Tibial artery (tissue), 4 donors: ENCODE measurements at regions not wholly inside any gene's neighbourhood (a gene's known extent, or its start where the extent isn't known, plus 50 kb on each side); places are given as distances from the start of the nearest gene placed in this dataset.

Experiments used
- DNase-seq, 2 donors: peaks; one replicate each; pipeline ENCODE4 v3.0.0-alpha.2; 2019
- H3K27ac ChIP-seq, 2 donors: fragments of 200-600 bp; sonication (generic) in 1 of 2; 1 replicate in 1 of 2; 2 replicates in 1 of 2; pipeline ENCODE4 v1.5.1; 2018 to 2019; ENCODE audit warnings: mild to moderate bottlenecking in 1 of 2
- H3K27me3 ChIP-seq, 2 donors: fragments of 200-600 bp; sonication (generic) in 1 of 2; one replicate each; pipeline versions ENCODE4 v1.5.1 to v1.6.0; 2016 to 2019
- H3K36me3 ChIP-seq, 3 donors: fragments of 200-600 bp; sonication (generic) in 2 of 3; one replicate each; pipeline ENCODE4 v1.5.1; 2016 to 2019; ENCODE audit warnings: mild to moderate bottlenecking in 2 of 3
- H3K4me1 ChIP-seq, 4 donors: fragments of 200-600 bp; sonication (generic) in 2 of 4; 1 replicate in 3 of 4; 2 replicates in 1 of 4; pipeline ENCODE4 v1.5.1; 2016 to 2019
- H3K4me3 ChIP-seq, 2 donors: fragments of 200-600 bp; sonication (generic) in 1 of 2; 1 replicate in 1 of 2; 2 replicates in 1 of 2; pipeline ENCODE4 v1.5.1; 2018 to 2019; ENCODE audit warnings: mild to moderate bottlenecking in 2 of 2
- H3K9me3 ChIP-seq, 3 donors: fragments of 200-600 bp; sonication (generic) in 1 of 3; one replicate each; pipeline ENCODE4 v1.5.1; 2016 to 2019
- intact Hi-C: fragments of 100-400 bp; cut with DNase I; formaldehyde crosslinking; loops from one replicate; pipeline ENCODE4 v1.15.0; 2023; ENCODE audit warnings: low total_unique reads
- TF ChIP-seq, protein P1 (sequence below), 2 experiments: fragments of 200-600 bp in 1 of 2; fragments of 450-650 bp in 1 of 2; IDR thresholded peaks; one replicate each; pipeline ENCODE4 v1.5.1; 2017 to 2019; ENCODE audit warnings: antibody characterized with exemption in 2 of 2, mild to moderate bottlenecking in 1 of 2, moderate library complexity in 1 of 2

DNA sequence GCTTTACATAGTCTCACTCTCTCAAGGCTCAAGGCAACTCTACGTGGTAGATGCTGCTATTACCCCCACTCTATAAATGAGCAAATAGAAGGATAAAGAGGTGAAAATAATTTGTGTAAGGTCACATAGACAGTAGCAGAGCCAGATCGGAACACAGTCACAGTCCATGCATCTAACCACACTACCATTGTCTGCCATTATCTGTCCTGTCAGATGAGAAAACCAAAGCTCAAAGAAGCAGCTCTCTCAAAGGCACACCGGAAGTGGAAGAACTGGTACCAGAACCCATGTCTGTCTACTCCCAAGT, 134.4 kb upstream of the NUDT4 start:
- intact Hi-C loops = loop anchor here (5.0 kb wide), 1 partner anchor 134 kb away; the partner anchor contains the start of gene NUDT4
- TF ChIP-seq, protein P1, sequence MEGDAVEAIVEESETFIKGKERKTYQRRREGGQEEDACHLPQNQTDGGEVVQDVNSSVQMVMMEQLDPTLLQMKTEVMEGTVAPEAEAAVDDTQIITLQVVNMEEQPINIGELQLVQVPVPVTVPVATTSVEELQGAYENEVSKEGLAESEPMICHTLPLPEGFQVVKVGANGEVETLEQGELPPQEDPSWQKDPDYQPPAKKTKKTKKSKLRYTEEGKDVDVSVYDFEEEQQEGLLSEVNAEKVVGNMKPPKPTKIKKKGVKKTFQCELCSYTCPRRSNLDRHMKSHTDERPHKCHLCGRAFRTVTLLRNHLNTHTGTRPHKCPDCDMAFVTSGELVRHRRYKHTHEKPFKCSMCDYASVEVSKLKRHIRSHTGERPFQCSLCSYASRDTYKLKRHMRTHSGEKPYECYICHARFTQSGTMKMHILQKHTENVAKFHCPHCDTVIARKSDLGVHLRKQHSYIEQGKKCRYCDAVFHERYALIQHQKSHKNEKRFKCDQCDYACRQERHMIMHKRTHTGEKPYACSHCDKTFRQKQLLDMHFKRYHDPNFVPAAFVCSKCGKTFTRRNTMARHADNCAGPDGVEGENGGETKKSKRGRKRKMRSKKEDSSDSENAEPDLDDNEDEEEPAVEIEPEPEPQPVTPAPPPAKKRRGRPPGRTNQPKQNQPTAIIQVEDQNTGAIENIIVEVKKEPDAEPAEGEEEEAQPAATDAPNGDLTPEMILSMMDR (IDR thresholded peaks at IDR 0.05) = no peak
- no peaks in the 10 kb centered on the region for H3K9me3 ChIP-seq
- DNase-seq = no peak
- no peaks in the 10 kb centered on the region for H3K27me3 ChIP-seq
- no peaks in the 10 kb centered on the region for H3K36me3 ChIP-seq
- H3K4me3 ChIP-seq = no peak overlapping the region
- peaks cover 0 to 26% (median 11%) of the 10 kb centered on the region in 4 donors for H3K4me1 ChIP-seq
- H3K27ac ChIP-seq = no peak overlapping the region

DNA sequence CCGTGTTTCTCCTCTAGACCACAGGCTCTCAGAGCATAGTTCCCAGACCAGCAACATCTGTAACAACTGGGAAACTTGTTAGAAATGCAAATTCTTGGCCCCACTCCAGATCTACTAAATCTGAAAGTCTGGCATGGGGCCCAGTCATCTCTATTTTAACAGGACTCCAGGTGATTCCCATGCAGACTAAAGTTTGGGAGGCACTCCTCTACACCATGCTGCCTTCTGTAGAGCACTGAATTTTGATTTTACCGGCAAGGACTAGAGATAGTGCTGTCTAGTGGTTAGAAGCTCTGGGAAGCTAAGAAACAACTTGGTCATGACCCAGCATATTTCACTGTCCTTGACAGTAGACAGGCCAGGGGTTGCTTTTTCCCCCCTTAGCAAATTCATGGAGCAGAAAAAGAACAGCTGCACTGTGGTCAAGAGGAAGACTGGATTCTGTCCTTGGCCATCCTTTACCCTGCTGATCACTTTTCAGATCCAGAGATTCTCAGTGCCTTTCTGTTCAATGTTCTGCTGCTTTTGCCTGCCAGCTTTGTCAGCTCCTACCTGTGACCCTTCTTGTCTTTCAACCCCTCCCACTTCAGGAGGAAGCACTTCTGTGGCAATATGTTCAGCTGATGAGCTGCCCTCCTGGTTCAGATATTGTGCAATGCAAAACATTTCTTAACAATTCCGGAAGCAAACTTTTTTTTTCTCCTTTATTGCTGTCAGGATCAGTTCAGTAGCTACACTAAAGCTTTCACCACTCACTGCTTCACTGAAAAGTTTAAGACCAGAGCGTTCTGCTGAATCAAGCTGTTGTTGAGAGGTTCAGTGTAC, 133.8 kb upstream of the NUDT4 start:
- H3K27me3 ChIP-seq = no peaks in the 10 kb centered on the region
- intact Hi-C loops = loop anchor here (5.0 kb wide), 1 partner anchor 133 kb away; the partner anchor contains the start of gene NUDT4

DNA sequence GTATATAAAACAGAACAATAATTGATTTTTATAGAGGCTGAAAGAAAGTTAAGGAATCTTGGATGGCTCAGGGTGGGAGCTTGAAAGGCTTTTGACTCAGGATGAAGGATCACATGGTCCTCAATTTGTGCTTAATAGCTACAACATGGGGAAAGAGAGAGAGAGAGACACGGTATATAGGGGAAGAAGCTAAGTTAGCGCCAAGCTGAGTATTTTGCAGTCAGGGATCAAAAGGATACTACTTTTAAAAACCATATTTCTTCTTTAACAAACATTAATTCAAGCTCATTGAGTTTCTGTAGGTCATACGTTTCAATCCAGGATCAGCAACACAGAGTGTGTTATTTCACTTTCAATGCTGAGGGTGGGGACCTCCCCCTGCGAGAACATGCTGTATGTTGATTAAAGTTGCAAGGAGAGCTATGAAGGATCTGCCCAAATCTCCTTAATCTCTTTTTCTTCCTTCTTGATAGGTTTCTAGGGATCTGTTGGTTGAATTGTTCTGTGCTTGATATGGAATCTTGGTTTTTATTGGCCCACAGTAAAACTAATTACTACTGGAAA, 133.1 kb upstream of the NUDT4 start:
- H3K4me1 ChIP-seq = peaks cover 0 to 28% (median 11%) of the 10 kb centered on the region in 4 donors
- intact Hi-C loops = loop anchor here (5.0 kb wide), 1 partner anchor 133 kb away; the partner anchor contains the start of gene NUDT4
- H3K27ac ChIP-seq = no peak overlapping the region
- no peak for DNase-seq
- H3K4me3 ChIP-seq = no peak overlapping the region
- no peaks in the 10 kb centered on the region for H3K36me3 ChIP-seq
- no peaks in the 10 kb centered on the region for H3K9me3 ChIP-seq
- TF ChIP-seq, protein P1 (IDR thresholded peaks at IDR 0.05) = no peak
- H3K27me3 ChIP-seq = no peaks in the 10 kb centered on the region

More for the DNA sequence above, 133.8 kb upstream of the NUDT4 start:
- Histone ChIP-seq H3K27ac (no peak overlapping the region), H3K4me3 (no peak overlapping the region), H3K9me3 (no peaks in the 10 kb centered on the region), H3K36me3 (no peaks in the 10 kb centered on the region), H3K4me1 (peaks cover 0 to 23% (median 11%) of the 10 kb centered on the region in 4 donors)
- TF ChIP-seq, protein P1 (IDR thresholded peaks at IDR 0.05) = no peak
- DNase-seq = peak in 1 of 2 donors; percentile 53

DNA sequence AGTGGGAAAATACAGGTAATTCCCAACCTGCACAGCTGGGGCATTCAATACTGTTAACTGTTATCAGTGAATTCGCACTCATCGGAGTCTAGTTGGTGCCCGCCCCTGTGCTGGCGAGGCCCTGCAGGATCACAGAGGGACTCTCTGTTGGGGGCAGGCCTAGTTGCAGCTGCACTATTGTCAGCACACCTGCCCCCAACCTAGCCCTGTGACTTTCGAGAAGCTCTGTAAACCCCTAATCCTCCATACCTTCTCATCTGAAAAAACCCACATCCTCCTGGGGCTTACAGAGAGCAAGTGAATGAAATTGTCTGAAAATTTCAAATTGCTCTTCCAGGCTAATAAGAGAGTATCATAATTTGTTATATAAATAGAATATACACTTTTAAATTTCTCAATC, 132.2 kb upstream of the NUDT4 start:
- H3K27ac ChIP-seq = no peak overlapping the region
- TF ChIP-seq, protein P1 (IDR thresholded peaks at IDR 0.05) = no peak

DNA sequence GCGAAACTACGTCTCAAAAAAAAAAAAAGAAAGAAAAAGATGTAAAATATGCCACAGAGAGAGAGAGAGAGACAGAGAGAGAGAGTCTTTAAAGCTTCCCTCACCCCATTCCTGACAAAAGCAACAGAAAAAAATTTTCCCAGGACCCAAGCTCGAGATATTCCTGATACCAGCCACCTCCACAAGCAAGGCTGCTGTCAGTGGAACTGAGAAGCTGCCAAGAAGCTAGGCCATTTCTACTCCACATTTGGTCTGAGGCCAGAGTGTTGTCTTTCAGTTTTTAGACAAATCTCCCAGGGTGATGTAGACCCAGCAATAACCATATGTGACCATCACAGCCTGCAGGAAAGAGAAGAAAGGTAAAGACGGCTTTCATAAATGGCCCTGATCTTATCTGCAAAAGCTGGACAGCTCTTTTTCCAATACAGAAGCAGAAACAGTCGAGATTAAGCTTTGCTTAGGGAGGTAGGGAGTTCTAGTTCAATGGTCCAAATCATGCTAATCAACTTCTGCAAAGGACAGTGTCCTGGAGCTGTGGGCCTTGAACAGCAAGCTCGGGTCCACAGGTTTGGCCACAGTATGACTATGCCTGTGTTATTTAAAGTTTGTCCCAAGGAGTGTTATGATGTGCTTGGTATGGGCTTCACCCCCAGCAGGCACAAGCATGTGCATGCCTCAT, 130.3 kb upstream of the NUDT4 start:
- Histone ChIP-seq H3K36me3 (no peaks in the 10 kb centered on the region), H3K4me1 (peaks cover 0 to 31% (median 11%) of the 10 kb centered on the region in 4 donors), H3K4me3 (no peak overlapping the region), H3K9me3 (no peaks in the 10 kb centered on the region), H3K27me3 (no peaks in the 10 kb centered on the region), H3K27ac (no peak overlapping the region)
- intact Hi-C loops = no loop called here
- TF ChIP-seq, protein P1 (IDR thresholded peaks at IDR 0.05) = no peak
- DNase-seq = no peak

More for the DNA sequence above, 132.2 kb upstream of the NUDT4 start:
- intact Hi-C loops = no loop called here
- H3K36me3 ChIP-seq = no peaks in the 10 kb centered on the region
- H3K4me1 ChIP-seq = peaks cover 0 to 31% (median 11%) of the 10 kb centered on the region in 4 donors
- H3K4me3 ChIP-seq = no peak overlapping the region
- H3K9me3 ChIP-seq = no peaks in the 10 kb centered on the region
- DNase-seq = no peak
- no peaks in the 10 kb centered on the region for H3K27me3 ChIP-seq
